ENCODE measurements at regions not wholly inside any gene's neighbourhood (a gene's known extent, or its start where the extent isn't known, plus 50 kb on each side); places are given as distances from the start of the nearest gene placed in this dataset.

DNA sequence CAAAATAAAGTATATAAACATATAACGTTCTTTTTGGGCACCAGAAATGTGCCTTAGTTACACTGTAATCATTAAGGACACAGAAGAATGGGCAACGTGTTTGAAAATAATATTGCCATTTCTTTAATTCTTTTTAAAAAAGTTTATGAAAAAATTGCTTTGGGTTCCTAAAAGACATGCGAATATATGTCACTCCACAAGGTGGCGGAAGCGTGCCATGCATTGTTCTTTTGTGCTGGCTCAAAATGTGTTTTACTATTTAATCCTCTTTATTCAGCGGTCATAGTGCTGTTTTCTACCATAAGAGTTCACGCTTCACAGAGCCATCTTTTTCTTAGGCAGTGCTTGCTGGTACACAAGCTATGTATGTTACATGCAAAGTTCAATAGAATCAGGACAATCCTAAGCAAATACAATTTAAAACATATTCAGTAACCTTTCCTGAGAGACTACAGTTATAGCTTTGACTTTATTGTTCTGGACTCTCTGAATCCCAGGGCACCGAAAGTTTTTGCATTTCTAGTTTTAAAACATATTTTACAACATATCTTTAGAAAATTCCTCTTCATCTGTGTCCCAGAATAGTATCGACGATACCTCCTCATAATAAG, 147.8 kb upstream of the ERBB4 start:
- peak; percentile 70 for ATAC-seq

DNA sequence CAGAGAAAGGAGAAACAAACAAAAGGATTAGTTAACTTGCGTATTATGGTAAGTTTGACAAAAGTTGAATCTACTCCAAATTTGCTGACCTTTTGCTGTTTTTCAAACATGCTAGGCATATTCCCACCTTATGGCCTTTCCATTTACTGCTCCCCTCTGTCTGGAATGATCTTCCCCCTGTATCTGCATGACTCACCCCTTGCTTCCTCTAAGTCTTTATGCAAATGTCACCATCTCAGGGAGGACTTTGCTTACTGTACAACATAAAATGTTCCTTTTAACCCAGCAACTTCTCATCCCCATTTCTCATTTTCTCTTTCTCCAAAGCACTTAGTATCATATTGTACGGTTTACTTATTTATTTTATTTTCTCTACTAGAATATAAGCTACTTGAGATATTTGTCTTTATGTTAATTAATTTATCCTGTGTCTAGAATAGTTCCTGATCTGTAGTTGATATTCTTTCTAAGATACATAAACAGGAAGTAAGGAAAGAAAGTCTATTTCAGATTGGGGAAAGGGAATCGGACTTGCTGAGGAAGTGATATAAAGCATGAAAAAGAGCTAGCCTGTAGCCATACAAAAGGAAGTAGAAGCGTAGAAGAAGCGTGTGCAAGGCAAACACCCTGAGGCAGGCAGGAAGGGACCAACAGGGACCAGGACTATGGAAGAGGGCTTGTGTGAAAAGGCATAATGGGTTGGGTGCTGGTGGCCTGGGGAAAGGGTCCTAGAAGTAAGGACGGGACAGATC, 144.9 kb upstream of the ERBB4 start:
- ATAC-seq = no peak

DNA sequence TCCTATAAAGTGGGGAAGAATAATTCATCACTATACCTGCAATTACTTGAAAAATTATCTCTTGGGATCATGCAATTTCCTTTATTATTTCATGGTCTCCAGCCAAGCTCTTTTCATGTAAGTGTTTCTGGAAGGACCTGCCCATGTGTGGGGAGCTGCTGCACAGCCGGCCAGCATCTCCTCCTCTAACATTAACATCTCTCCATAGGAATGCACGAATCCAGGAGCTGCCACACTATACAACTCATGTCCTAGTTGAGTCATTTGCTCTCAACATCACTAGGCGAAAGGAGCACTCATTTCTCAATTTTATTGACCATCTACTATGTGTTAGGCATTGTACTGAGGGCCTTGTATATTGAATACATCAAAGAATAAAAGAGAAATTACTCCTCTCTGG, 144.3 kb upstream of the ERBB4 start:
- no peak for ATAC-seq

DNA sequence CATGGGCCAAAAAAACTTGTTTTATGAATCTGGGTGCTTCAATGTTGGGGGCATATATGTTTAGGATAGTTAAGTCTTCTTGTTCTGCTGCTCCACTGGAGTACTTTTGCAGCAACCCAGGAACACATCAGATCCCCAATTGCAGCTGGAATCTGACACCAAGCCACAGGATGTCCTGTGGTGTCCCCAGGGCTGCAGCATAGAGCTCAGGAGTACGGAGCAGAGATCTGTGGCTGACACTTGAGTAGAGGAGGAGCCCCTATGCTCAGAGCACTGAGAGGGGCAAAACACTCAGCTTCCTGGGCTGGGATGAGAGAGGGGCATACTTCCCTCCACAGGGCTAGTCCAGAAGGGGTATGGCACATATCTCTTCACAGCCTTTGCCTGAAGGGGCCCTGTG, 138.9 kb upstream of the ERBB4 start:
- no peak for ATAC-seq

DNA sequence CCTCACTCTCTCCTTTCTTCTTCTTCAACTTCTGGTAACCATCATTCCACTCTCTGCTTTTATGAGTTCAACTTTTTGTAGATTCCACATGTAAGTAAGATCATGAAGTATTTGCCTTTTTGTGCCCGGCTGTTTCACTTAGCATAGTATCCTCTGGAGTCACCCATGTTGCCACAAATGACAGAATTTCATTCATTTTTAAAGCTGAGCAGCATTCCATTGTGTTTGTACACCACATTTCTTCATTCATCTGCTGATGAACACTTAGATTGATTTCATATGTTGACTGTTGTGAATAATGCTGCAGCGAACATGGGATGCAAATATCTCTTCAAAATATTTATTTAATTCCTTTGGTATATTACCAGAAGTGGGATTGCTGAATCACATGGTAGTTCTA, 133.6 kb upstream of the ERBB4 start:
- ATAC-seq = no peak

DNA sequence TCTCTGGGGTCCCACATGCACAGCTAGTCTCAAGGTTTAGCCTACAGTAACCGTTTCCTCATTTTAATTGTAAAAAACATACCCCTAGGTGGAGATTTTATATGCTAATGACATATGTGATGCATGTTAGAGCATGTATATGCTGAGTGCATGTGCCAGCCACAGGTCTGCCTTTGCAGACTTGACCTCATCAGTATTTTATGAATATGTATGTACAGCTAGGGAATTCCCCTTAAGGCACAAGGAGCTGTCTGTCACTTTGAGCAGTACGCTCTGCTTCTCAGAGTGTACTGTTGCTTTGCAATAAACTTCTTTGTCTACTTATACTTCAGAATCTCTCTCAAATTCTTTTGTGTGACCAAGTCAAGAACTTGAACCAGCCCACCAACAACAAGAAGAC, 131.2 kb upstream of the ERBB4 start:
- peak; percentile 43 for ATAC-seq

DNA sequence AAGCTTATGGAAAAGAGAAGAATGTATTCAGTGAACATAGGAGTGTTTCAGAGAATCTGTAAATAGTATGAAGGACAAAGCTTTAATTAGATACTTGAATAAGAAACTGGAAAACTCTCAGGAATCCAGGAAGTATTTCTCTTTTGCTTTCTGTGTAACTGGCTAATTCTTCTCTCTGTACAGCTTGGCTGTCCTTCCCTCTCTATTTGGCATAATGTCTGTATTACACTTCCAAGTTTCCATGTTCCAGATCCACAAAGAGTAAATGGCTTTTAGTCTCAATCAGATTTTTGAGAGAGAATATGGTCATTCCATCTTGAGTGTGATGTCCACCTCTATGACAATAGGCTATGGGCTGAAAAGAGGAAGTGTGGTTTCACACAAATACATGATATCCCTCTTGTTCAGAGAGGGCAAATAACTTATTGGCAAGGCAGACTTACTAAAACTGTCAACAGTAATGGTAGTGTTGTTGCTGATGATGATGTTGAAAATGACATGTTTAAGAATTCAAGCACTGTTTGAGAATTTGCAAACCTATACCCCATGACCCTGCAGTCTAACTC, 129.2 kb upstream of the ERBB4 start:
- ATAC-seq = no peak

DNA sequence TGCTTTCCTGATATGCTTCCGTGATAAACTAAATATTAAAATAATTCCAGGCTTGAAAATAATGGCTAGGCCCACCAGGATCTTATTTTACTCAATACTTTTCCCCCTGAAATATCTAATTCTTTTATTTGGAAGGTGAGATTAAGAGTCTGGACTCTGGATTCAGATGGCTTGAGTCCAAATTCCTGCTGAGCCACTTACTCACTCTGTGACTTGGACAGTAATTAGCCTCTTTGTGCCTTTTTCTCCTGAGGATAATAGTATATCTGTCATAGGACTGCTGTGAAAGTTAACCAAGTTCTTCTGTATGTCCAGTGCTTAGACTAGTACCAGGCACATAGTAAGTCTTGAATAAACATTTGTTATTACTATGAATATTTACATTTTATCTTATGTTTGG, 127.3 kb upstream of the ERBB4 start:
- ATAC-seq = no peak

DNA sequence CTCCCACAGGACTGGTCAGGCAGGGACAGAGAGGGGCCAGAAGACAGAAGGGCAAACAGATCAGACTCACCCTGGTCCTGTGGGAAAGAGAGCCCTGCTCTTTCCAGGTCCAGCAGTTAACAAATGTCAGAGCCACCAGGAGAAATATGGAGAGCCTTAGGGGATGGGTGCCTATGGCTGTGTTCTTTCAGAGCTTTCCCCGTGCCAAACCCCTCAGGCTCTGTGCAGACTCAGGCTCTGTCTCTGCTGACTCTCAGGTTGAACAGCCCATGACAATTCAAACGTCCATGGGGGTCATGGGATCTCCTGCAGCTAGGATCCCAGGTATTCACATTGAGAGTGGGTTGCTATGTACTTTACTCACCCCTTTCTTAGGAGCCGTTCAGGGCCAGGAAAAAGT, 120.8 kb upstream of the ERBB4 start:
- ATAC-seq = no peak

DNA sequence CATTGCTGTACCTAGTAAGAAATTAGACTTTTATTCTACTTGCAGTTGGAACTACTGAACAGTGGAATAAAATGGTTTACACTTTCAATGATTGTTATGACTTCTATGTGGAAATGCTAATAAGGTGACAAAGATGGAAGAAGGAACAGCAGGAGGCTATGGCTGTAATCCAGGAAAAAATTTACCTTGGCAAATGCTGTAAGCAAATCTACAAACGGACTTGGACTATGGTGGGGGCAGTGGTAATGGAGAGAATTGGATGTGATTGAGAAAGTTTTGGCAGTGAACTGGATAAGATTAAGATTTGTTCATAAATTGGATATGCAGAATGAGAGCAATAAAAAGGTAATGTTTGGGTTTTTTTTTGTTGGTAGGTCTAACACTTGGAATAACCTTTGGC, 111.0 kb upstream of the ERBB4 start:
- no peak for ATAC-seq

DNA sequence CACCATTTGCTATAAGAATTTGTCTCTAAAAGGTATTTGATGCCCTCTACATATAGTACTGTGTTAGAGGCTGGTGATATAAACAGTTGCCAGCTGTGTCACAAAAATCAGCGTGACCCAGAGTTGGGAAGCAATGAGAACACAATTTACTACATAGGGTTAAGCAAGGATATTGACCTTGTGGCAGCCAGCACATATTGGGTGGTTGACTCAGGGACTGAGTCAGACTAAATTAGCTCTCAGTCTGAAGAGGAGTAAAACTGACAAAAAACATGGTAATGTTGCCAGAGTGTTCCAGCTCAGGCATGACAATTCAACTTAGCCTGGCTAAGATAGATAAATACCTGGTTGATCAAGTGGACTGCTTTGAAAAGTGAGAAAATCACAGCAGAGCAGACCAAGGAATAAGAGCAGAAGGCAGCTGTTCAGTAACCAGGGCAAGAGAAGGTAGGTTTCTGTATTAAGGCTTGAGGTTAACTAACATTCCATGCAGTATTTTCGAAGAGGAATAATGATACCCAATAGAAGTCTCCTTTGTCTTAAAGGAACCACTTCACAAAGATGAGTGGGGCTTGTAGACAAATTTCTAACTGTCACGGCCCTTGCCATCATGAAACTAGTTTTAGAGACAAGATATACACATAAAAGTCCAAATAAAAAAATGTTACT, 108.2 kb upstream of the ERBB4 start:
- ATAC-seq = peak; percentile 98

DNA sequence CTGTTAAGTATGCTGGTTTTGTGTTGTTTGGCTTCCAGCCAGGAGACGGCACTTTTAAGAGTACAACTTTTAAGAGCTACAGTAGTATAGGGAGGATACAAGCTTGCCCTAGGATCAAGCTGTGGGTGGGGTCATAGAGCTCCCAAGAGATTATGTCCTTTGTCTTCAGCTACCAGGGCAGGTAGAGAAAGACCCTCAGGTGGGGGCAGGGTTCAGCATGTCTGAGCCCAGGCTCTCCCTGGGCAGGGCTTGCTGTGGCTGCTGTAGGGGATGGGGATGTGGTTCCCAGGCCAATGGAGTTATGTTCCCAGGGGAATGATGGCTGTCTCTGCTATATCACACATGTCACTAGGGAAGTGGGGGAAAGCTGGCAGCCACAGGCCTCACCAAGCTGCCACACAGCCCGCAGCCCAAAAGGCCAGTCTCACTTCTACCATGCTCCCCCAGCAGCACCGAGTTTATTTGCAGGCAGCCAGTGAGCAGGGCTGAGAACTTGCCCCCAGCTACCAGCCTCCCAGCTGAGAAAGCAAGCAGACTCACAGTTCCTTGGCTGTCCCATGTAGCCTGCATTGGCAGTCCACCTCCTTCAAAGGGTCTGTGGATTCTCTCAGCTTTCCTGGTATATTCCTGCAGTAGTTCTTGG, 105.7 kb upstream of the ERBB4 start:
- ATAC-seq = no peak

DNA sequence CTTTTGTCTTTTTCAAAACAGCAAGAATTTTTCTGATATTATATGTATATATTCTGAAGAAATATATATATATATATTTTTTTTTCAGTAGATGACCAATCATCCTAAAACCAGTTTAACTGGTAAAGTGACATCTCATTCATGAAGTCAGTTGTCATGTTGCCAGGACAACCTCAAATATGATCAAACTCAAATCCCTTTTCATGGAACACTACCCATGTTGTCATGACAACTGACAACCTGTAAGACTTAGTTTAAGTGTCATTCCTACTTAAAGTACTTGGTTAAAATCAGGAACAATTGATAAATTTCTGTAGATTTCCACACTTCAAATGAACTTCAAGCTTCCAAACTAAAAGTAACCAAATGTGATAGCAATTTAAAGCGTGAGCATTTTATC, 101.8 kb upstream of the ERBB4 start:
- ATAC-seq = peak; percentile 76

DNA sequence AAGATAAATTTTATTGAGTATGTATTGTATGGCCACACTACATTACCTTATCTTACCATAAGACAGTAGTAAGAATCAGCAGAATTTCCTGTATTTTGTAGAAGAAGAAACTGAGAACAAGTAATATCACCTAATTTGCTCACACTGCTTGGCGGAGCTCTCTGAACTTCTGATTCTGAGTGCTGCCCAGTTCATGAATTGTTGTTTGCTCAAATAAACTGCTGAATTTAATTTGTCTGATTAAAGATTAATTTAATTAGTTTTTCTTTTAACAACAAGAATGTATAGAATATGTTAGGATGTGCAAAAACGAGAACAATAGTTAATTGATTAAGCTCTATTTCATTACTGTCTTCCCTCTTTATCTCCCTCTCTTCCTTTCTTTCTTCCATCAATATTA, 100.1 kb upstream of the ERBB4 start:
- ATAC-seq = no peak

DNA sequence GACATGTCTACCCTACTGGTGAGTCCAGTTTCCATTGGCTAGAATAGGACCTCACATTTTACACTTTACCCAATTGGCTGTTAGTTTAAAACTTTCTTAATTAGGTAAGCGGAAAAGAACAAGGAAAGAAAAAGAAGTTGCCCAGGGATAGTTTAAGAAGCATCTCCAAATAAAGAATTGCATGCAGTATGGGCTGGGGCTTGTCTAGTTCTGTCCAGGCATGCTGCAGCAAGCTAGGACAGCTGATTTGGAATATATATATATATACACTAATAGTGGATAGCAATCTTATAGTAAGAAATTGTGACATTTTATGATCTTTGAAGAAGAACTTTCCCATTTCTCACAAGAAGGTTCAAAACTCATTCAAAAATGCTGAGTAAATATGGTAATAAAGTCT, 90.0 kb upstream of the ERBB4 start:
- no peak for ATAC-seq

DNA sequence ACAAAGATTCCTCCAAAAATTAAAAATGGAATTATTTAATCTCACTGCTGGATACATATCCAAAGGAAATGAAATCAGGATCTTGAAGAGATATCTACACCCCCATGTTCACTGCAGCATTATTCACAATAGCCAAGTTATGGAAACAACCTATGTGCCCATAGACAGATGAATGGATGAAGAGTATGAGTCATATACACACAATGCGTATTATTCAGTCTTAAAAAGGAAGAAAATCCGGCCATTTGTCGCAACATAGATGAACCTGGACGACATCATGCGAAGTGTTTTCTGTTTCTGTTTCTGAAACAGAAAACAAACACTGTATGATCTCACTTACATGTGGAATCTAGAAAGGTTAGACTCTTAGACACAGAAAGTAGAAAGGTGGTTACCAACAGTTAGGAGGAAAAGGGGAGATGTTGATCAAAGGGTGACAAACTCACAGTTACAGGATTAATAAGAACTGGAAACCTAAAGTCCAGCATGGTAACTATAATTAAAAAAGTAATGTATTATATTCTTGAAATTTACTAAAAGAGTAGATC, 87.8 kb upstream of the ERBB4 start:
- peak; percentile 51 for ATAC-seq

DNA sequence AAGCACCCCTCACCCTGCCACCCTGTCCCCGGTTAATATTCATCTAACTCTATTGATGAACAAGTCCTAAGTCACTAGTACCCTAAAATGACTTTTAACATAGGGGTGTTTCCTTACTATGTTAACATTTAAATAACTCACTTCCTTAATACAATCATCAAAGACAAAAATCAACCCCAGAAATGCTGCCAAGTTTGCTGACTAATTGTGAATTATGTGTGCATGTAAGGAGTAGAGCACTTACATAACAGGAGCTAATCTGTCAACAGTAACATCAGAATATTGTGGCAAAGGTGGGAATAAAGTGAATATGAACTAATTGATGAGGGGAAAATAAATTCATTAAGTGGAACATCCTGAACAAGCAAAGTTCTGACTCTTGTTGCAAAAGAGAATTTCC, 81.4 kb upstream of the ERBB4 start:
- ATAC-seq = peak; percentile 75

DNA sequence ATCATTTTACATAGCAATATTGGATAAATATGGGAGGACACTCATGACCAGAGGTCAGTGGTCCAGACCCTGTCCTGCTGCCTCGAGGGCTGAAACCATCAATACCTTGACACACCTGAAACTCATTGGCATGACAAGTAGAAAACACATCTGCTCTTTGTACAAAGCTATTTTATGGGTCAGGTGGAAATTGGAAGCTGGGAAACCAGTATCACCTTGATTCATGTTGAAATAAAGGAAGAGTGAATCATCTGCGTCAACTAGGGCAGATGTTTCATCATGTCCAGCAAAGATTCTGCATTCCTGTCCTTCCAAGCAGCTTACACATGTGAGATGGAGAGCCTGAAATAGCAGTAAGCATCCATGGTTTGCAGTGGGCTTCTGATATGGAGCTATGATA, 80.0 kb upstream of the ERBB4 start:
- peak; percentile 94 for ATAC-seq

DNA sequence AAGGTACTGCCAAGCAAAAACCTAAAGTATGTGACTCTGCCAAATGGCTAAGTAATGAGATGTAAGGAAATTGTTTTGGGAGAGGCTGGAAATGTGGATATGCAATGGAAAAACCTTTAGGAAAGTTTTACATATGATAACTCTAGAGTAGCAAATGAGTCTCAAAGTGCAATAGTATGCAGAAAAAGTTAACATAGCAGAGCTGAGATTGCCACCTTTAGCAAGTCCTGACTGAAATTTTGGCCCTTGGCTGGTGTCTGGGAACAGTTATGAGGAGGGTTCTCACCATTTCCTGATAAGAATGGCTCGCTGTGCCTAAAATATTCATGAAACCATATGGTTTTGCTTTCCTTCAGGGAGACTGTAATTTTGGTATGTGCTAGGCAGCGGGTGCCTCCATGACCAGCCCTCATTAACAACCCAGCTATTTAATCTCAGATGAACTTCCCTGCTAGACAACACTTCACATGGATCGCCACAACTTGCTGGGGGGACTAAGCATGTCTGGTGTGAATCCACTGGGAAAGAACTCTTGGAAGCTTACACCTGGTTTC, 72.3 kb upstream of the ERBB4 start:
- no peak for ATAC-seq

DNA sequence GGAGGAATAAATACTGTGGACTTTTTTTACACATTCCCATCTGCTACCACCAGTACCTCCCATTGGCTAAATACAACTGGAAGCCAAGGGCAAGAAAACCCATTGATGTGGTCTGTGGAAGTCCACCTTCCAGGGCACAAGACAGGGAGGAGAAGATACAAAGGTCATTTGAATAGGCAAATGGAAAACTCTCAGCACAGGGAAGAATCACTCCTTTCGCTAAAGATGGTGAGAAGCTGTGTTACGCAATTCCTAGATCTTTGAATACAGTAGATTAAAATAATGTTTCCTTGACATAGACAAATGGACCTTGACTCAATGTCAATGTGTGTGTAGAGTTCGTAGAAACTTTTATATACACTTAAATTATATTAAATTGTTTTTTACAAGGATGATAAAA, 70.9 kb upstream of the ERBB4 start:
- peak; percentile 36 for ATAC-seq

DNA sequence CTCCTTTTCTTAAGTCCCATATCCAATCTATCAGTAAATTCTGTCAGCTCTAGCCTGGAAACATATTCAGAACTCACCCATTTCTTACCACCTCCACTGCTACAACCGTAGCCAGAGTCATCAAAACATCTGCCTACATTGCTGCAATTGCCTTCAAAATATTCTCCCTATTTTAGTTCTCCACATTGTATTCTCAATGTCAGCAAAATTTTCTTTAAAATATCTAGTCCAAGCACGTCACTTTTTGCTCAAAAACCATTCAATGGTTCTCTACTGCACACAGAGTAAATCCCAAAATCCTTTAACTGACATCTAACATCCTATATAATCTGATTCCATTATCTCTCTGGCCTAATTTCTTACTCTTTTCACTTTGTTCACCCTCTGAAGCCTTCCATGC, 68.5 kb upstream of the ERBB4 start:
- no peak for ATAC-seq

DNA sequence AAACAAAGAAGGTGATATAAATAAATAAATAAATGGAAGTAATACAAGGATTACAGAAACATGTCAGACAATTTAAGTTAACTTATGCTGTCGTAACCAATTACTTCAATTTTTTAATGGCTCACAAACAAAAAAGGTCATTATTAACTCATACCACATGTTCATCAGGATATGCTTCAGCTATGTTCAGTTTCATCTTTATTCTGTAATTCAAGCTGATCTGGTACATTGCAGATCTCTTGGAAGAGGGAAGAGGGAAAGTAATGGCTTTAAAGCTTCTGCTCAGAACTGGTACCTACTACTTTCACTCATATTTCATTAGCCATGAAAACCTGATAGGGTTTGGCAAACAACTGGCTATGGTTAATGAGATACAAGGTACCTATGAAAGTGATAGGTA, 67.6 kb upstream of the ERBB4 start:
- ATAC-seq = no peak

DNA sequence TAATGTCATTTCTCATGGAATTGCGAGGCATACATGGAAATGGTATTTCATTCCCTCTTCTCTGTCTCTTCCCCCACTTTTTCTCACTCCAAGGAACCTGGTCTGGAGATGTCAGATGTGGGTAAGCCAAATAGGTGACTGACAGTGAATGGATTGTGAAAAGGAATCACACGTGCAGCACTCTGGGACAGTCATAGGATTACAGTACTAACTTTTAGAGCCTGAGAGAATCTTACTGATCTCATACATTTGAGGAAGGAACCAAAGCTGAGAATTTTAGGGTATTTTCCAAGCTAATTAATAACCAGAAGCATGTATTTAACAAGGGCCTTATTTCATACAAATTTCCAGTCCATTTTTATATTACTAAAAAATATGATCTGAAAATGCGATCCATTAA, 58.1 kb upstream of the ERBB4 start:
- ATAC-seq = peak; percentile 30

Measured in esophagus mucosa (tissue), 1 donor.